ENCODE measurements at regions not wholly inside any gene's neighbourhood (a gene's known extent, or its start where the extent isn't known, plus 50 kb on each side); places are given as distances from the start of the nearest gene placed in this dataset.
"Not testable (repeated sequence)": the region's sequence is repeated elsewhere in the genome, so short reads cannot be mapped to it uniquely, and the experiment has no call there.

GRCh38 chr10:130352291-130352645 is 216.1 kb downstream of the GLRX3 start:
- Histone ChIP-seq H3K27me3 (peaks cover 0 to 12% of the 10 kb centered on the region in 2 donors), H3K4me1 (no peaks in the 10 kb centered on the region), H3K27ac (no peak overlapping the region), H3K9me3 (peaks cover 0 to 4% of the 10 kb centered on the region in 2 donors), H3K4me3 (no peak overlapping the region), H3K36me3 (no peaks in the 10 kb centered on the region)
- intact Hi-C loops (cut with DNase I; ENCODE audit: low total_unique reads), result no loop called here
- no peak for TF ChIP-seq CTCF (IDR thresholded peaks at IDR 0.05)
- TF ChIP-seq POLR2A (IDR thresholded peaks at IDR 0.05), result no peak
- no peak for TF ChIP-seq POLR2AphosphoS5 (IDR thresholded peaks at IDR 0.05)
- no peak for DNase-seq (ENCODE audit: low spot score in 2 of 2)

- Histone ChIP-seq H3K4me3 (no peak overlapping the region), H3K27ac (no peak overlapping the region), H3K36me3 (no peaks in the 10 kb centered on the region), H3K27me3 (peaks cover 0 to 12% of the 10 kb centered on the region in 2 donors), H3K4me1 (no peaks in the 10 kb centered on the region), H3K9me3 (no peaks in the 10 kb centered on the region)
- TF ChIP-seq CTCF (IDR thresholded peaks at IDR 0.05) (no peak), POLR2AphosphoS5 (IDR thresholded peaks at IDR 0.05) (no peak), POLR2A (IDR thresholded peaks at IDR 0.05) (no peak)
- intact Hi-C loops (cut with DNase I; ENCODE audit: low total_unique reads), result no loop called here
- DNase-seq (ENCODE audit: low spot score in 2 of 2), result no peak
Observed at GRCh38 chr10:130353928-130354572, 217.9 kb downstream of the GLRX3 start.

GRCh38 chr10:130354573-130354954 is 218.4 kb downstream of the GLRX3 start:
- H3K27ac ChIP-seq, result no peak overlapping the region
- no peaks in the 10 kb centered on the region for H3K4me1 ChIP-seq
- no peaks in the 10 kb centered on the region for H3K9me3 ChIP-seq
- H3K36me3 ChIP-seq, result no peaks in the 10 kb centered on the region
- no peak for TF ChIP-seq POLR2A (IDR thresholded peaks at IDR 0.05)
- TF ChIP-seq CTCF (IDR thresholded peaks at IDR 0.05), result no peak
- TF ChIP-seq POLR2AphosphoS5 (IDR thresholded peaks at IDR 0.05), result no peak
- DNase-seq (ENCODE audit: low spot score in 2 of 2), result no peak
- intact Hi-C loops (cut with DNase I; ENCODE audit: low total_unique reads), result no loop called here
- H3K4me3 ChIP-seq, result no peak overlapping the region
- H3K27me3 ChIP-seq, result peaks cover 0 to 12% of the 10 kb centered on the region in 2 donors

- no peak overlapping the region for H3K4me3 ChIP-seq
- no peak overlapping the region for H3K27ac ChIP-seq
- H3K9me3 ChIP-seq, result no peaks in the 10 kb centered on the region
- no peaks in the 10 kb centered on the region for H3K4me1 ChIP-seq
- DNase-seq (ENCODE audit: low spot score in 2 of 2), result no peak
- TF ChIP-seq POLR2A (IDR thresholded peaks at IDR 0.05), result no peak
- TF ChIP-seq CTCF (IDR thresholded peaks at IDR 0.05), result no peak
- TF ChIP-seq POLR2AphosphoS5 (IDR thresholded peaks at IDR 0.05), result no peak
- H3K27me3 ChIP-seq, result peaks cover 0 to 12% of the 10 kb centered on the region in 2 donors
- intact Hi-C loops (cut with DNase I; ENCODE audit: low total_unique reads), result no loop called here
- no peaks in the 10 kb centered on the region for H3K36me3 ChIP-seq
Observed at GRCh38 chr10:130354976-130355795, 219.0 kb downstream of the GLRX3 start.

- H3K36me3 ChIP-seq; intact Hi-C loops (cut with DNase I; ENCODE audit: low total_unique reads); H3K9me3 ChIP-seq; H3K4me1 ChIP-seq; H3K4me3 ChIP-seq; DNase-seq (ENCODE audit: low spot score in 2 of 2); H3K27ac ChIP-seq: not testable (repeated sequence)
- peaks cover 0 to 12% of the 10 kb centered on the region in 2 donors for H3K27me3 ChIP-seq
Observed at GRCh38 chr10:130356429-130356828, 220.2 kb downstream of the GLRX3 start.
